Endothelial cell (in vitro differentiated cells): ENCODE measurements at regions not wholly inside any gene's neighbourhood (a gene's known extent, or its start where the extent isn't known, plus 50 kb on each side); places are given as distances from the start of the nearest gene placed in this dataset.

Experiments used
- DNase-seq: peaks from one replicate; pipeline ENCODE4 v3.0.0; 2021; ENCODE audit warnings: low spot score
- H3K27ac Mint-ChIP-seq: one replicate; pipeline ENCODE4 v1.8.0; 2021; ENCODE audit warnings: mixed read lengths, inconsistent platforms; ENCODE audit not compliant: unreplicated experiment
- H3K27me3 Mint-ChIP-seq: one replicate; pipeline ENCODE4 v1.8.0; 2021; ENCODE audit warnings: mild to moderate bottlenecking, moderate library complexity, mixed read lengths, inconsistent platforms; ENCODE audit not compliant: unreplicated experiment
- H3K36me3 Mint-ChIP-seq: one replicate; pipeline ENCODE4 v1.8.0; 2021; ENCODE audit warnings: mild to moderate bottlenecking, low read depth, mixed read lengths, inconsistent platforms; ENCODE audit not compliant: unreplicated experiment
- H3K4me1 Mint-ChIP-seq: one replicate; pipeline ENCODE4 v1.8.0; 2021; ENCODE audit warnings: mild to moderate bottlenecking, mixed read lengths, inconsistent platforms; ENCODE audit not compliant: unreplicated experiment
- H3K4me3 Mint-ChIP-seq: one replicate; pipeline ENCODE4 v1.8.0; 2021; ENCODE audit warnings: mild to moderate bottlenecking, mixed read lengths, inconsistent platforms; ENCODE audit not compliant: unreplicated experiment
- H3K9me3 Mint-ChIP-seq: one replicate; pipeline ENCODE4 v1.8.0; 2021; ENCODE audit warnings: mixed read lengths, inconsistent platforms; ENCODE audit not compliant: unreplicated experiment
- TF ChIP-seq, protein P1 (sequence below): fragments of 200-600 bp; sonication (generic); IDR thresholded peaks from one replicate; pipeline ENCODE4 v1.5.0; 2021; ENCODE audit warnings: antibody characterized with exemption; ENCODE audit not compliant: unreplicated experiment

DNA sequence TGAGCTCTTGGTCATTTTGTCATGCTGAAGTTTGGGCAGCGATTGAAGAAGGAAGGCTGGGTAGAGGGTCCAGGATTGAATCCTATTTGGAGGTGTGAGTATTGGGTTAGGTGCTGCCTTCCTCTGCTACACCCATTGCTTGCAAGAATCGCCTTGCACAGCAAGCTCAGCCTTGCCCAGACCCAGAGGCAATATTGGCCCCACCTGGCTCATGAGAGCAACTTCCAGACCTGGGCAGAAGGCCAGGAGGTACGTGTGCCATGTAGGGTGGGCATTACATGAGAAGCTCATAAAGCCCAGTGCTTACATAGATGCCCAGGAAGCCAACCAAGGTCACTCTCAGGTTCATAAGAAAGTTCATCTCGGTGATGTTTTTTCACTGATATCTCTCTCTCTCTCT, 718.0 kb downstream of the EFNB2 start:
- no peak overlapping the region for H3K4me3 Mint-ChIP-seq
- H3K27me3 Mint-ChIP-seq: peaks cover 2% of the 10 kb centered on the region
- DNase-seq: no peak
- H3K27ac Mint-ChIP-seq: no peak overlapping the region
- no peaks in the 10 kb centered on the region for H3K36me3 Mint-ChIP-seq
- TF ChIP-seq, protein P1, sequence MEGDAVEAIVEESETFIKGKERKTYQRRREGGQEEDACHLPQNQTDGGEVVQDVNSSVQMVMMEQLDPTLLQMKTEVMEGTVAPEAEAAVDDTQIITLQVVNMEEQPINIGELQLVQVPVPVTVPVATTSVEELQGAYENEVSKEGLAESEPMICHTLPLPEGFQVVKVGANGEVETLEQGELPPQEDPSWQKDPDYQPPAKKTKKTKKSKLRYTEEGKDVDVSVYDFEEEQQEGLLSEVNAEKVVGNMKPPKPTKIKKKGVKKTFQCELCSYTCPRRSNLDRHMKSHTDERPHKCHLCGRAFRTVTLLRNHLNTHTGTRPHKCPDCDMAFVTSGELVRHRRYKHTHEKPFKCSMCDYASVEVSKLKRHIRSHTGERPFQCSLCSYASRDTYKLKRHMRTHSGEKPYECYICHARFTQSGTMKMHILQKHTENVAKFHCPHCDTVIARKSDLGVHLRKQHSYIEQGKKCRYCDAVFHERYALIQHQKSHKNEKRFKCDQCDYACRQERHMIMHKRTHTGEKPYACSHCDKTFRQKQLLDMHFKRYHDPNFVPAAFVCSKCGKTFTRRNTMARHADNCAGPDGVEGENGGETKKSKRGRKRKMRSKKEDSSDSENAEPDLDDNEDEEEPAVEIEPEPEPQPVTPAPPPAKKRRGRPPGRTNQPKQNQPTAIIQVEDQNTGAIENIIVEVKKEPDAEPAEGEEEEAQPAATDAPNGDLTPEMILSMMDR: no peak
- peaks cover 3% of the 10 kb centered on the region for H3K4me1 Mint-ChIP-seq
- no peaks in the 10 kb centered on the region for H3K9me3 Mint-ChIP-seq

DNA sequence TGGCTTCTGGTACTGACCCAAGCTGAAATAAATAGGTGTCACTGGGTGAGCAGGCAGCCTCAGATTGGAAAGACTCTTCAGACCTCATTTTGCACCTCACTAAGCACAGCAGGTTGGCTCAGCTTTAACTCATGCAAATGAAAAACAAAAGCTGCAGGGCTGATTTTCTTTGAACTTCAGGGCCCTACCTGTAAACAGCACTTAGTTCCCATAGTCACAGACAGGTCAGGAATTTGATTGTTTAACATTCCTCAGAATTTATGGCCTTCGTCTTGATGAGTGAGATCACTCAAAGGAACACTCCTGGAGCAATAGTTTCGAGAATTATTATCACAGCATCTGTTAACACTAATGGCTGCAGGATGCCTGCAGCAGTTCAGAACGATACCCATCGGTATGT, 718.5 kb downstream of the EFNB2 start:
- H3K9me3 Mint-ChIP-seq: no peaks in the 10 kb centered on the region
- no peak overlapping the region for H3K27ac Mint-ChIP-seq
- no peak for DNase-seq
- H3K36me3 Mint-ChIP-seq: no peaks in the 10 kb centered on the region
- no peak overlapping the region for H3K4me3 Mint-ChIP-seq
- peaks cover 3% of the 10 kb centered on the region for H3K4me1 Mint-ChIP-seq
- TF ChIP-seq, protein P1: no peak
- H3K27me3 Mint-ChIP-seq: peaks cover 2% of the 10 kb centered on the region

GRCh38 chr13:105814902-105815250, 720.6 kb downstream of the EFNB2 start:
- TF ChIP-seq, protein P1: no peak

DNA sequence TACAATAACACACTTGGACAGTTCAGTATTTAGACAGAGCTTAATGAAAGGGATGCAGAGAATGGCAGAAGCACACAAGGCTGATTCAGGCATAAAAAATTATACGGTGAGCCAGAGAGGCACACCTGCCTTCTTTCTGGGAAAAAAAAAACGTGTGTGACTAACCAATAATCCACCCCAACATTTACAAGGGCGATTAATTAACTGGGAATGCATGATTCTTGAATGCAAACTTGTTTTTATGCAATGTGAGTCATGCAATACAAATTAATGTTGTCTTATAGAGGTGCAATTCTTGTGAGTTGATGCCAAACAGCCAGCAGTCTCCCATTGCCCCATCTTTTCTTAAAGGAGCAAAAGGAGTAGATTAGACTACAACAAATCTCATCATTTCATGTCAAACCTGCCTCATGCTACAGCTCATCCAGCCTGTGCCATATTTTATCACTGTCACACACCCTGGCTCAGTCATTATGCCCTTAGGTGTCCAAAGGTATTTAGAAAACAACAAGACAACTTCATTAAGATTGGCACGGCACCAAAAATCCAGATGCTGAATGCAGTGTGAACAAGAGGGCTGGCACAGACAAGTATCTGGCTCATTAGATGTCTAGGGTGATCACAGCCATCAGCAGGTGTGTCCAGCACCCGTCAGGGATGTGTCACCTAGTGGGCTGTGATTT, 721.1 kb downstream of the EFNB2 start:
- Mint-ChIP-seq H3K36me3 (no peaks in the 10 kb centered on the region), H3K4me1 (no peaks in the 10 kb centered on the region), H3K27me3 (no peaks in the 10 kb centered on the region), H3K27ac (no peak overlapping the region), H3K4me3 (no peak overlapping the region), H3K9me3 (no peaks in the 10 kb centered on the region)
- TF ChIP-seq, protein P1: no peak
- no peak for DNase-seq

More at GRCh38 chr13:105814902-105815250, 720.6 kb downstream of the EFNB2 start:
- H3K4me1 Mint-ChIP-seq: peaks cover 1% of the 10 kb centered on the region
- H3K4me3 Mint-ChIP-seq: no peak overlapping the region
- no peak for DNase-seq
- no peaks in the 10 kb centered on the region for H3K36me3 Mint-ChIP-seq
- H3K27me3 Mint-ChIP-seq: no peaks in the 10 kb centered on the region
- no peak overlapping the region for H3K27ac Mint-ChIP-seq
- H3K9me3 Mint-ChIP-seq: no peaks in the 10 kb centered on the region

DNA sequence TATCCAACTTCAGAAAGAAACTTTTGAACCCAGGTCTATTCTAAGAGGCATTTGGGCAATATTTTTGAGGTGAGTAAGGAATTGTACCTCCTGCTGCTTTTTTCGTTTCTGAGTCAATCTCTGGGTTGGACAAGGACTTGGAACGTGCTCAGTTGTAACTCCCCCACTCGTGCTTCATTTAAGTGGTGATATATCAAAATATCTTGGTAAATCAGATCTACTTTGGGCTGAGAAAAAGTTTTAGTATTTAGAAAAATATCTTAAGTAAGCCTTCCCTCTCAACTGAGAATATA, 728.9 kb downstream of the EFNB2 start:
- TF ChIP-seq, protein P1: no peak
- Mint-ChIP-seq H3K36me3 (no peaks in the 10 kb centered on the region), H3K4me1 (no peaks in the 10 kb centered on the region), H3K4me3 (no peak overlapping the region), H3K27me3 (no peaks in the 10 kb centered on the region), H3K9me3 (no peaks in the 10 kb centered on the region), H3K27ac (no peak overlapping the region)
- DNase-seq: no peak
